Fibroblast of the aortic adventitia (primary cell): ENCODE measurements at regions not wholly inside any gene's neighbourhood (a gene's known extent, or its start where the extent isn't known, plus 50 kb on each side); places are given as distances from the start of the nearest gene placed in this dataset.

Experiments
- DNase-seq: peaks from one replicate; pipeline ENCODE4 v3.0.0-alpha.2; 2010; ENCODE audit warnings: low read depth
- H3K4me3 ChIP-seq: 2 replicates; pipeline ENCODE4 v1.5.1; 2011; ENCODE audit warnings: low read depth, mild to moderate bottlenecking, control low read depth, low read length, moderate library complexity
- CTCF ChIP-seq: IDR thresholded peaks from 2 replicates; pipeline ENCODE4 v1.5.1; 2011; ENCODE audit warnings: mild to moderate bottlenecking, low read length, control low read depth, inconsistent platforms; ENCODE audit not compliant: insufficient read depth

DNA sequence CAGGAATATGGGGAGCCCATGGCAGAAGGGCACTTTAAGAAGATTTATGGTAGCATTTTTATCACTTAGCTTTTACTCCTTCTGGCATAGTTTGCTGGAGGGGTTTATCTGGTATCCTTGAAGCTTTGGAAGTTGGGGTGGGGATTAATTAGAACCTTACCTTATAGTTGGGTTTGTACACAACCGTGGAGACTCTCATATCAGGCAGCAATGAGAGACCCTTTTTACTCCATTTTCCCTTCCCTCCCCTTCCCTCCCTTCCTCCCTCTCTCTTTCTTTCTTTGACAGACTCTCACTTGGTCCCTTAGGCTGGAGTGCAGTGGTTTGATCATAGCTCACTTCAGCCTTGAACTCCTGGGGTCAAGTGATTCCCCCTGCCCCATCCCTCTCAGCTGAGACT is 465.8 kb upstream of the PODXL start:
- no peak for DNase-seq
- no peak overlapping the region for H3K4me3 ChIP-seq

DNA sequence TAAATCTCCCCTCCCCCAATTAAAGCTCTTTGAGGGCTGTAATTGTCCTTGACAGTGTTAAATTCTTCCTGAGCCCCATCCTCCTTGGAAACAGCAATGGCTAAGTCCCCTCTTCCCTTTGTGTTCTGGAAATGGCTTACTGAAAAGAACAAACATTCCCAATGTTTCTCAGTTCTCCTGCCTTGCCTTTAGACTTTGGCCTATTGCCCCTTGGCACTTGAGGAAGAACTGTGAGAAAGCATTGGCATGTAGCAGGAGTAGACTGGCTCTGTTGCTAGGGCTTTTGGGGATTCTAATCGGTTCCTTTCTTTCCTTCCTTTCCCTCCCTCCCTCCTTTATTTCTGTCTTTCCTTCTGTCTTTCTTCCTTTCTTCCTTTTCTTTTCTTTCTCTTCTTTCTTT is 463.3 kb upstream of the PODXL start:
- no peak for TF ChIP-seq CTCF
- H3K4me3 ChIP-seq, result no peak overlapping the region
- no peak for DNase-seq

More for the DNA sequence above, 465.8 kb upstream of the PODXL start:
- TF ChIP-seq CTCF, result no peak

- peak; percentile 12 for DNase-seq
- no peak overlapping the region for H3K4me3 ChIP-seq
- no peak for TF ChIP-seq CTCF
Observed at GRCh38 chr7:132009778-132010177, 453.4 kb upstream of the PODXL start.

DNA sequence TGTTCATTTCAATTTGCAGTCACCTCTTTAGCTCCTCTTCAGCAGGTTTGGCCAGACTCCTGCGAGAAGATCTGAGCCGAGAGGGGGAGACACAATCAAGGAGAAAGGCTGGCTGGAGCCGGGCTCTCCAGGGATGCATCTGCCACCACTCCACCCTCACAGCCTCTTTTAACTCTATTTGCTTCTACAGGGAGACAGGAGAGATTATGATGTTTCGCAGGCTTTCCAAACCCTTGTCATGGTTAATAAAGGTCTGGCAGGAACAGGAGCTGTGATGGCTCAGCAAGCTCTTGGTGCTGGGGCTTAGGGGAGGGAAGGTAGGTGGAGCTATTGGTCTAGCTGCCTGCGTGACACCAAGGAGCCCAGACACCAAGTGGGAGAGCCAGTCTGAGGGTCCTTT is 448.1 kb upstream of the PODXL start:
- no peak overlapping the region for H3K4me3 ChIP-seq
- TF ChIP-seq CTCF, result peak; percentile 28
- peak; percentile 32 for DNase-seq

DNA sequence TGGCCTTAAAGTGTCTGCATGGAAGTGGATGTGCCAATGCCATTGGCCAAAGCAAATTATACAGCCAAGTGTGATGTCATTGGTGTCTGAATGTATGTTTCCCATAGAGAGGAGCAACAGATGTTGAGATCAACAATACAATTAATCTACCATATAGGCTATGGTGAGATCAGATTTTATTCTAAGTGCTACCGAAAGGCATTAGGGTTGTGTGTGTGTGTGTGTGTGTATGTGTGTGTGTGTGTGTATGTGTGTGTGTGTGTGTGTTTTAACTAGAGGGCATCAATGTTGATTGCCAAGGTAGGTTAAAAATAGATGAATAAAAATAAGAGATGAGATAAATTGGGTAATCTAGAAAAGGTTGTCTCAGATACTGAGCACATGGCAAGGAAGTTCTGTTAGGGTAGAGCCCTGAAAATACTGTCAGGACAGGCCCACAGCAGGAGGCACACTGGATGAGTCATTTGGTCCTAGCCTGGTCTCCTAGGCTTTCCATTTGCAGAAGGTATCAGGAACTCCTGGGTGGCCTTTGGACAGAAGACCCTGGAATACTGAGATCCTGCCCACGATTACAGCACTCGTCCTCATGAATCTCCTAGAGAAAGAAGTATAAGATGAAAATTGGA is 446.0 kb upstream of the PODXL start:
- no peak overlapping the region for H3K4me3 ChIP-seq
- DNase-seq, result no peak
- TF ChIP-seq CTCF, result no peak

DNA sequence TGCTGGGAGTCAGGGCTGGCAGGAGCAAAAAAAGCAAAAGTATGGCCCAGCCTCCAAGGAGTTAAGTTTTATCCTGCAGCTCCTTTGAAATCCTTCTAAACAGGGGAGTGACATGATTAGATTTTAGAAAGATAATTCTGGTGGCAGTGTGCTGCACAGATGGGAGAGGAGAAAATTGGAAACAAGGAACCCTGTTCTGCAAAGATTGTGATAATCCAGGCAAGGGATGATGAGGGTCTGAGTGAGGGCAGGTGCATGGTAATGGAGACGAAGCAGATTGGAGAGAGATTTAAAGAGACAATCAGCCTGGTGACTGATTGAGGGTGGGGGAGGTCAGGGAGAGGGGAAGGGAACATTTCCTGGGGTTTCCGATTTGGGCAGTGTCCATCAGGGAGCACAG is 444.7 kb upstream of the PODXL start:
- no peak overlapping the region for H3K4me3 ChIP-seq
- no peak for DNase-seq
- TF ChIP-seq CTCF, result no peak

GRCh38 chr7:131999193-131999592 is 442.8 kb upstream of the PODXL start:
- TF ChIP-seq CTCF, result no peak
- no peak overlapping the region for H3K4me3 ChIP-seq
- DNase-seq, result no peak
